ENCODE measurements at regions not wholly inside any gene's neighbourhood (a gene's known extent, or its start where the extent isn't known, plus 50 kb on each side); places are given as distances from the start of the nearest gene placed in this dataset.

- H3K27ac ChIP-seq (ENCODE audit: low read depth, low read length): no peak overlapping the region
These were observed 499.8 kb downstream of the KCNJ2 start for GRCh38 chr17:70668938-70669778.

GRCh38 chr17:70674061-70674460 lies 504.7 kb downstream of the KCNJ2 start:
- Histone ChIP-seq H3K36me3 (ENCODE audit: control insufficient read depth, insufficient read depth, low read length) (no peaks in the 10 kb centered on the region), H3K4me3 (ENCODE audit: low read length) (no peak overlapping the region), H3K27me3 (ENCODE audit: control insufficient read depth, insufficient read depth, low read length) (no peaks in the 10 kb centered on the region), H3K4me1 (ENCODE audit: control insufficient read depth, insufficient read depth, low read length) (no peaks in the 10 kb centered on the region), H3K9ac (ENCODE audit: low read length) (no peak overlapping the region), H3K27ac (ENCODE audit: low read depth, low read length) (no peak overlapping the region)

More at GRCh38 chr17:70668938-70669778, 499.8 kb downstream of the KCNJ2 start:
- Histone ChIP-seq H3K4me3 (ENCODE audit: low read length) (no peak overlapping the region), H3K36me3 (ENCODE audit: control insufficient read depth, insufficient read depth, low read length) (no peaks in the 10 kb centered on the region), H3K27me3 (ENCODE audit: control insufficient read depth, insufficient read depth, low read length) (no peaks in the 10 kb centered on the region), H3K4me1 (ENCODE audit: control insufficient read depth, insufficient read depth, low read length) (no peaks in the 10 kb centered on the region), H3K9ac (ENCODE audit: low read length) (no peak overlapping the region)

DNA sequence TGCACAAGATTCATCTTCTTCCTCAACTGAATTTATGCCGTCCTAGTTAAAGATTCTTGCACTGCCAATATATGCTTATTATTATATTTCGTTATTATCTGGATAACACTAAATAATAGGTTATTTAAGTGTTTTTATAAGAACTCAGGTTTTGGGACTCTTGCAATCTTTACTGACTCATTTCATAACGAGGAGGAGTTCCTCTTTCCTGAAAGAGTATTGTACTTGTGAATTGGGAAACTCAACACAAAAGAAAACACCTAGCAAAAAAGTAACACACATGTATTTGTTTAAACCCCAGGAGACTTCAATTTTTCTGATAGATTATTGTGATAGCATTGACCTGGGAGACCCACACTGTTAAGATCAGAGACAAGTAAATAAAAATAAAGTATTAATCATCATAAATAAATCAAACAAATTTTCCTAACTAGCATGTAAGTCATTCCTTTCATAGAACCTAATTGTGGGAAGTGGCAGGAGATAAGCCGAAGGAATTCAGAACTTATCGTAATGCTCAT lies 505.8 kb downstream of the KCNJ2 start:
- Histone ChIP-seq H3K4me1 (ENCODE audit: control insufficient read depth, insufficient read depth, low read length) (no peaks in the 10 kb centered on the region), H3K36me3 (ENCODE audit: control insufficient read depth, insufficient read depth, low read length) (no peaks in the 10 kb centered on the region), H3K9ac (ENCODE audit: low read length) (no peak overlapping the region), H3K4me3 (ENCODE audit: low read length) (no peak overlapping the region), H3K27me3 (ENCODE audit: control insufficient read depth, insufficient read depth, low read length) (no peaks in the 10 kb centered on the region), H3K27ac (ENCODE audit: low read depth, low read length) (no peak overlapping the region)

DNA sequence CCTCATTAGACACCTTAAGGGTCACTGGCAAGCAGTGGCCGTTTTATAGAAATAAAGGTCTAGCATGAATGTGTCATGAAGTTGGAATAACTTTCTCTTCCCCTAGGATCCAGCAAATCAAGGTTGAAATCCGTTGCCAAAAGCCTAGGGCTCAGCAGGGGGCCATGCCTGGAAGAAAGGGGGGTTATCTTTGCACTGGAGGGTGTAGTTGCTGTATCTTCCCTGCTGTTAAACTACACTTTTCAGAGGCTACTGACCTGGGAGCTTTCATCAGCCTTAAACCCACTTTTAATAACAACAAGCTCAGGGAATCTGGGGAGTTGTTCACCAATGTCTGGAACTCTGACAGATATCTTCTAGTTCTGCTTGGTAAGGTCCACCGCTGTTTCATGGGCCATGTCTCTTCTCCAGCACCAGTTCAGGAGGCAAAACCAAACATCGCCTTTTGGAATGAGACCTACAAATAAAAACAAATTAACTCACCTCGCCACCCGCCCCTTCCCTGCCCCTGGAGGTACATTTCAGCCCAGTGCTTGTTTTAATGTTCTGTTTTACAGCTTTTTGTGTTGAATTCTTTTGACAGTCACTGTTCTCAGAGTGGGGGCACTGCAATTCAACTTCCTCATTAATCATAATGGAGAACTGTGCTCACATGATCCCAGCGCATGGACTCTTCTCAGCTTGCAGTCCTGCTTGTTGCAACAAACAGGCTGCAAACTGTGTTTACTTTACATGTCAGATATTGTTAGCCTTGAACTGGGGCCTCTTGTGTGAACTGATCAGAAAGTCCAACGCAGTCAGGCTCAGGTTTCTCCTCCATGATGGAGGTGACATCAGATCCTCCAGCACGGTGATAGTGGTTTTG lies 508.7 kb downstream of the KCNJ2 start:
- Histone ChIP-seq H3K27me3 (ENCODE audit: control insufficient read depth, insufficient read depth, low read length) (no peaks in the 10 kb centered on the region), H3K36me3 (ENCODE audit: control insufficient read depth, insufficient read depth, low read length) (no peaks in the 10 kb centered on the region), H3K27ac (ENCODE audit: low read depth, low read length) (no peak overlapping the region), H3K4me3 (ENCODE audit: low read length) (no peak overlapping the region), H3K4me1 (ENCODE audit: control insufficient read depth, insufficient read depth, low read length) (no peaks in the 10 kb centered on the region), H3K9ac (ENCODE audit: low read length) (no peak overlapping the region)

DNA sequence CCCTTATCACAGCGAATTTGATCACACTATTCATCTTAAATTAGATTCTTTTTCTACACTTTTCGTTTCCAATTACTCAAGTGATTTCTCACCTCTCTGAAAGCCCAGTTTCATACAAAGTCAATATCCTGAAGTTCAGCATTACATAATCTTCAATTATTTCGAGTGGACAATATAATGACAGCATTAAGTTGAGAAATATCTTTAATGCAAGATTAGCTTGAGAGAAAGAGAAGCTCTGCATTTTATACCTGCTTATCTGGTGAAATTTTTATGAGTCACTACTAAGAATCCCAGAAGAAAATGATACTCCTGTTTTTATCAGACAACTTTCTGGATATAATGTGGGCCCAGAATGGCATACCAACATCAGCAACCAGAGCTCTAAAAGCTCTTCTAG lies 509.6 kb downstream of the KCNJ2 start:
- no peak overlapping the region for H3K9ac ChIP-seq (ENCODE audit: low read length)
- H3K4me3 ChIP-seq (ENCODE audit: low read length): no peak overlapping the region
- H3K27ac ChIP-seq (ENCODE audit: low read depth, low read length): no peak overlapping the region
- H3K4me1 ChIP-seq (ENCODE audit: control insufficient read depth, insufficient read depth, low read length): no peaks in the 10 kb centered on the region
- H3K27me3 ChIP-seq (ENCODE audit: control insufficient read depth, insufficient read depth, low read length): no peaks in the 10 kb centered on the region
- H3K36me3 ChIP-seq (ENCODE audit: control insufficient read depth, insufficient read depth, low read length): no peaks in the 10 kb centered on the region

GRCh38 chr17:70683936-70684335 lies 514.6 kb downstream of the KCNJ2 start:
- Histone ChIP-seq H3K27ac (ENCODE audit: low read depth, low read length) (no peak overlapping the region), H3K27me3 (ENCODE audit: control insufficient read depth, insufficient read depth, low read length) (no peaks in the 10 kb centered on the region), H3K4me3 (ENCODE audit: low read length) (no peak overlapping the region), H3K9ac (ENCODE audit: low read length) (no peak overlapping the region), H3K4me1 (ENCODE audit: control insufficient read depth, insufficient read depth, low read length) (no peaks in the 10 kb centered on the region), H3K36me3 (ENCODE audit: control insufficient read depth, insufficient read depth, low read length) (no peaks in the 10 kb centered on the region)

DNA sequence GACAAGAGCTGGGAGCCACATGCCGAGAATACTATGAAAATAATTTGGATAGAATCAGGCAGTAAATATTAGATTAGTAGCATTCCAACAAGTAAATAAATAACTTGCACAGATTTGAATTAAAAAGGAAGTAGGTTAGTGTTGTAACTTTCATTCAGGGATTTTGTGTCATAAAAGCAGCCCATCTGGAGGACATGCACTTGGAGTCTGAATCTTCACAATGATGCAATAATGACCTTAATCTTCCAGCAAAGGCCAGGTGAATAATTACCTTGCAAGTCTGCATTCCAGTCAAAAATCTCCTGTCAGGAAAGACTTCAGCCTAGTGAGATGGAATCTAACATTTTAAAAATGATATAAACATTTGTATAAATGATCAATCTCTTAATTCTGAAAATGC lies 518.1 kb downstream of the KCNJ2 start:
- Histone ChIP-seq H3K36me3 (ENCODE audit: control insufficient read depth, insufficient read depth, low read length) (no peaks in the 10 kb centered on the region), H3K4me1 (ENCODE audit: control insufficient read depth, insufficient read depth, low read length) (no peaks in the 10 kb centered on the region), H3K27ac (ENCODE audit: low read depth, low read length) (no peak overlapping the region), H3K9ac (ENCODE audit: low read length) (no peak overlapping the region), H3K27me3 (ENCODE audit: control insufficient read depth, insufficient read depth, low read length) (no peaks in the 10 kb centered on the region), H3K4me3 (ENCODE audit: low read length) (no peak overlapping the region)

DNA sequence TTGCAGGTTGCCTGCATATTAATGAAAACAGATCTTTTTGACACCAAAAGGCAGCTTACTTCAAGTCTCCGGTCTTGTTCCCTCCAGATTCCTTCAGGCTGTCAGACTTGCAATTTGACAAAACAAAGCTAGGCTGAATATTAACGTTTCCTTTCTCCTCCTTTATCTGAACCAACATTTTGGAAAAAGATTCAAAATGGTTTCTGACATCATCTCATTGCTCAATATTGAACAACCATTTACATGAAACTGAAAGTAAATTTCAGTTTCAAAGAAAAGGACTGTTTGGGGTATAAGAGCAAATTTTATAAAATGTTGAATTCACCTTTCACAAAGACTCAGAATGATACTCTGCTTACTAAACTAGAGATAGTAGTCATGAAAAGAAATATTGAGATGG lies 521.8 kb downstream of the KCNJ2 start:
- H3K4me3 ChIP-seq (ENCODE audit: low read length): no peak overlapping the region
- no peaks in the 10 kb centered on the region for H3K36me3 ChIP-seq (ENCODE audit: control insufficient read depth, insufficient read depth, low read length)
- no peak overlapping the region for H3K9ac ChIP-seq (ENCODE audit: low read length)
- H3K27me3 ChIP-seq (ENCODE audit: control insufficient read depth, insufficient read depth, low read length): no peaks in the 10 kb centered on the region
- H3K4me1 ChIP-seq (ENCODE audit: control insufficient read depth, insufficient read depth, low read length): no peaks in the 10 kb centered on the region
- H3K27ac ChIP-seq (ENCODE audit: low read depth, low read length): no peak overlapping the region

GRCh38 chr17:70699408-70699807 lies 530.1 kb downstream of the KCNJ2 start:
- H3K4me1 ChIP-seq (ENCODE audit: control insufficient read depth, insufficient read depth, low read length): no peaks in the 10 kb centered on the region
- no peaks in the 10 kb centered on the region for H3K27me3 ChIP-seq (ENCODE audit: control insufficient read depth, insufficient read depth, low read length)
- no peak overlapping the region for H3K9ac ChIP-seq (ENCODE audit: low read length)
- no peak overlapping the region for H3K4me3 ChIP-seq (ENCODE audit: low read length)
- no peaks in the 10 kb centered on the region for H3K36me3 ChIP-seq (ENCODE audit: control insufficient read depth, insufficient read depth, low read length)
- H3K27ac ChIP-seq (ENCODE audit: low read depth, low read length): no peak overlapping the region

DNA sequence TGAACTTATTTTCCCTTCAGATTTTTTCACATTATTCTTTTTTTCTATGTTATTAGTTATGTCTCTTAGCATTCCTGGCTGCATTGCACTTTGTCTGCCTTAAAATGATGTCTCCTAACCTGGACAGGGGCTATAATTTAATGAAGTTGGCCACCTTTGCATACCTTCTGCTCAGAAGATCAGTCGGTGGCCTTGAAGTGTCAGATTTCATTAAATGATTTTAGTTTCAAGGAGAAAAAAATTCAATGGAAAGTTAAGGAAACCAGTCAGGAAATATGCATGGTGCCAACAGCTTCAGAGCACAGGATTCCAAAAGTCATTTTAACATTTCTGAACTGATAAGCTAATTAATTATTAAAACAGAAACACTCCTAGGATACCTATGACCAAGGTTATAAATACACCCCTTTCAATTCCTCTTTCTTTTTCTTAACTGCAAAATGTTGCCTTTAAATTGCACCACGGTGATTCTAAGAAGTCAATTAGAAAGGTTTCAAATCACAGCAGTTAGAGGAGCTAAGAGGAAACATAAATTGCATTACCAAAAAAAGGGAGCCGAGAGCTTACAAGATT lies 533.4 kb downstream of the KCNJ2 start:
- Histone ChIP-seq H3K4me1 (ENCODE audit: control insufficient read depth, insufficient read depth, low read length) (no peaks in the 10 kb centered on the region), H3K4me3 (ENCODE audit: low read length) (no peak overlapping the region), H3K27ac (ENCODE audit: low read depth, low read length) (no peak overlapping the region), H3K36me3 (ENCODE audit: control insufficient read depth, insufficient read depth, low read length) (no peaks in the 10 kb centered on the region), H3K27me3 (ENCODE audit: control insufficient read depth, insufficient read depth, low read length) (no peaks in the 10 kb centered on the region), H3K9ac (ENCODE audit: low read length) (no peak overlapping the region)

DNA sequence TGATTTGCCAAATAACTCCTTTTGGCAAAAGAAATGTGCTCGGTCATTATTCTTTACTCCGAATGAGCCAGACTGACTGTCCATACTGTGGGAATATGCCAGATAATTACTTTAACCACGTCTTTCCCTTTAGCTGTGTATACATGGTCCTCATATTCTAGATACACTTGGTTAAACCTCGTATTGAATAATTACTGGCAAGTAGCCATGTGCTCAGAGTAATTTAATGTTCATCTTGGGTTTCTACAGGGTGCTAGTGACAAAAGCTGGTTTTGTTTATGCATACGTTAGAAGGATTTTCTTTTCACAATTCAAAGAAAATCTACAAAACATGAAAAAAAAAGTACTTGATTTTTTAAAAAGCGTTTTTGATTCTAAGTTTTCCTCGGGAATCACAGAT lies 540.3 kb downstream of the KCNJ2 start:
- no peak overlapping the region for H3K4me3 ChIP-seq (ENCODE audit: low read length)
- H3K9ac ChIP-seq (ENCODE audit: low read length): no peak overlapping the region

DNA sequence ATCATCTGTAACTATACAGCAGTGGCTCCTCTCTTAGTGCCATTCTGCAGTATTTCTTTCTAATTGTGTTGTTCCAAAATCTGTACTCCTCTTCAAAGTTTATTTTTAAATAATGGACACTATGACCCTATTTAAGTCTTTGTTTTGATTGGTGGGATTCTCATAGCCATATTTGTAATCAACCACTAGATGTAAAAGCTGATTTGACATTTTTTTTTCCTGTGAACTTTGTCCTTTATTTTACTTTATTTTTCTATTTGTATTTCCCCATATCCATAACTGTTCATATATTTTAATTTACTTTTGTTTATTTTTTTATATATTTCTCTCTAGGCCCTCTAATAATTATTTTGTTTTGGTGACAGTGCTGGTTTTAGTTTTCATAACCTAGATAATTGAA lies 544.4 kb downstream of the KCNJ2 start:
- Histone ChIP-seq H3K36me3 (ENCODE audit: control insufficient read depth, insufficient read depth, low read length) (no peaks in the 10 kb centered on the region), H3K27ac (ENCODE audit: low read depth, low read length) (no peak overlapping the region), H3K4me3 (ENCODE audit: low read length) (no peak overlapping the region), H3K27me3 (ENCODE audit: control insufficient read depth, insufficient read depth, low read length) (no peaks in the 10 kb centered on the region), H3K9ac (ENCODE audit: low read length) (no peak overlapping the region), H3K4me1 (ENCODE audit: control insufficient read depth, insufficient read depth, low read length) (peaks cover 3% of the 10 kb centered on the region)

More for the DNA sequence above, 540.3 kb downstream of the KCNJ2 start:
- Histone ChIP-seq H3K27ac (ENCODE audit: low read depth, low read length) (peak overlapping the region; percentile 38), H3K27me3 (ENCODE audit: control insufficient read depth, insufficient read depth, low read length) (no peaks in the 10 kb centered on the region), H3K36me3 (ENCODE audit: control insufficient read depth, insufficient read depth, low read length) (no peaks in the 10 kb centered on the region), H3K4me1 (ENCODE audit: control insufficient read depth, insufficient read depth, low read length) (peaks cover 3% of the 10 kb centered on the region)
